SHP77 treated with DMSO at 0.1 percent for 48 hours (cell line): ENCODE measurements at regions not wholly inside any gene's neighbourhood (a gene's known extent, or its start where the extent isn't known, plus 50 kb on each side); places are given as distances from the start of the nearest gene placed in this dataset.
"Not testable (repeated sequence)": the region's sequence is repeated elsewhere in the genome, so short reads cannot be mapped to it uniquely, and the experiment has no call there.

Source experiments
- DNase-seq: peaks from one replicate; lab custom pipeline; 2025; lab: John Stamatoyannopoulos, UW

DNA sequence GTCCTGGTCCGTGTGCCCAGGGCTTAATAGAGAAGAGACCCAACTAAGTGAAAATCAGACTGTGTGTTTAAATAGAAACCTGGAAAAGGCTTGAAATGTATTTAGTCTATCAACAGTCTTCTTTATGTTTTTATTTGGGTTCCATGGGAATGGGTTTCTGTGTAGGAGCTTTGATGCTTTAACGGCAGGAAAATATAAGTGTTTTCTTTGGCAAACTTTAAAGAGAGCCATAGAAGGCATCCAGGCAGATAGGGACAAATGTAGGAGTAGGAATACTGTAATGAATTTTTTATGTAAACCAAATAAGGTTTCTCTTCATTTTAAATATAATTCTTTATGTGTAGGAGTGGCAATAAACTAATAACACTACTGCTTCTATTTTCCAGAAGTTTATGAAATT, 989.0 kb downstream of the GATA3 start:
- no peak for DNase-seq

GRCh38 chr10:9045311-9045710, 990.8 kb downstream of the GATA3 start:
- no peak for DNase-seq

GRCh38 chr10:9051328-9051974, 997.0 kb downstream of the GATA3 start:
- no peak for DNase-seq

DNA sequence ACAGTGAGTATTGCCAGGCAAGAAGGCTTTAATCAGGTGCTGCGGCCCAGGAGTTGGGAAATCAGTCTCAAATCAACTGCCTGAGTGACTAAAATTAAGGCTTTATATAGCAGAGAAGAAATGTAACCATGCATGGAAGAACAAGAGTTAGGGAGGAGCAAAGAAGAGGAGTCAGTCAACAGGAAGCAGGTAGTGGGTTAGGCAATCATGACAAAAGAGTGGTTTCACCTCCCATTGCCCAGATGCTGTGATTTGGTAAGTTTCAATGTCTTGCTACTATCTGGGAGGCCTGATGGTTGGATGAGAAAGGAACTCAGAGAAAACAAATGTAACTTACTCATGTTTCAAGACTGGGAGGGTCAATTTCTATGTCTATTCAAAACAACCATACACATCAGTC, 998.3 kb downstream of the GATA3 start:
- DNase-seq = no peak

DNA sequence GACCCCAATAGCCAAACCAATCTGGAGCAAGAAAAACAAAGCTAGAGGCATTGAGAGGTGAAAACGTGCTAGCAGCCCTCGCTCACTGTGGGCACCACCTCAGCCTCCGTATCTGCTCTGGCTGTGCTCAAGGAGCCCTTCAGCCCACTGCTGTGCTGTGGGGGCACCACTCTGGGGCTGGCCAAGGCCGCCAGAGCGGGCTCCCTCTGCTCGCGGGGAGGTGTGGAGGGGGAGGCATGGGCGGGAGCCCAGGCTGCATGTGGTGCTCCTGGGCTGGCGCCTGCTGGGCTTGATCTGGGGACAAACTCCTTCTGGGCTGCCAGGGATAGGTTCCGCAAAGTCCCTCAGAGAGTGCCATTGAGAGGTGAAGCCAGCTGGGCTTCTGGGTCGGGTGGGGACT, 1002.0 kb downstream of the GATA3 start:
- DNase-seq = no peak

GRCh38 chr10:9057293-9057692, 1002.8 kb downstream of the GATA3 start:
- not testable (repeated sequence) for DNase-seq

- DNase-seq = no peak
Measured at GRCh38 chr10:9060314-9060713, 1005.8 kb downstream of the GATA3 start.

GRCh38 chr10:9061871-9062270, 1007.4 kb downstream of the GATA3 start:
- no peak for DNase-seq

DNA sequence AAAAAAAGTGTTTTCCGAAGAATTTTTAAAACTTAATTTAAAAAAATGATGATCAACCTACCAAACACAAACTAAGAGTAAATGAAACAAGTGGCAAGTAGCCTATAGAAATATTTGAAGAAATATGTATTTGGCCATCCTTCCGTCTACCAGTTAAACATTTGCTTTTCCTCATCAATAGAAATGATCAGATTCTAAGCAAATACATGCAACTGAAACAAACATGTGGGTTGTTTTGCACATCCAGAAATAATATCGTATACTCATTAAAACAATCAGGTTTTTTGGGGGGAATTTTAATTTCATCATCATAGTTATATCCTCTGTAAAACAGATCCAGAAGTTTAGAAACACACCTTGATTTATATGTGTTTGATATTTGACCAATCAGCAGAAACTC, 1011.7 kb downstream of the GATA3 start:
- no peak for DNase-seq

GRCh38 chr10:9068003-9068402, 1013.5 kb downstream of the GATA3 start:
- DNase-seq = no peak

GRCh38 chr10:9069136-9069535, 1014.6 kb downstream of the GATA3 start:
- DNase-seq = no peak

- DNase-seq = no peak
Measured at GRCh38 chr10:9075420-9075819, 1020.9 kb downstream of the GATA3 start.

DNA sequence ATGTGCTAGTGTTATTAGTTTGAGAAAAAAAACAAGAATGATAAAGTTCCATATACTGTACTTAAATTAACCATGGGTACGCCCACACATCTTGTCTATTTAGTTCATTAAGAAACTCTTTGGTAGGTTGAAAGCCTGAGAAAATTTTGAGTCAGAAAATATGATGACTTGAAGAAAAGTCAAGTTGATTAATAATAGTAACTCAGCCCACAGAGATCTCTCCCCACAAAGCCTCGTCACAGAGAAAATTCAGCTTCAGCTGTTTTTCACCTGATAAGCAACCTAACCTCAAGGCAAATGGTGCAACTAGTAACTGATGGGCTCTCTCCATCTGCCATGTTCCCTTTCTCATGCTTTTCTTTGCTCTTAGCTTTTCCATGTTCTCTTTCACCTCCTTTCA, 1021.6 kb downstream of the GATA3 start:
- DNase-seq = no peak

GRCh38 chr10:9081253-9081652, 1026.8 kb downstream of the GATA3 start:
- DNase-seq = no peak

DNA sequence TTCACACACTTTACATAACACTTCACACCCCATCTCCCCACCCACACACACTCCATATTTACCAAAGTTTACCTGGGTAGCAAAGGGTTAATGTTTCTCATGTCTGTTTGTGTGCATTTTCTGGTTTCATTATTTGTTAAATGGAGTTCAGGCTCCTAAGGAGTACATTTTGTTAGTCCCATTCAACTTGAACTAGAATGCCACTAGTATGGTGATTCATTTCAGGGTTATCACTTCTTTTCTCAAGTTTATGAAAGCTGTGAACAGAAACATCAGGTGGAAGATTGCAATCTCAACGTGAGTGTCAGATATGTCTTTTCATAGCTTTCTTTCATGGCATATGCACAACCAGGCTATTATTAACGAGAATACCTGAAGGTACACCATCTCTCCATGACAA, 1027.5 kb downstream of the GATA3 start:
- no peak for DNase-seq

DNA sequence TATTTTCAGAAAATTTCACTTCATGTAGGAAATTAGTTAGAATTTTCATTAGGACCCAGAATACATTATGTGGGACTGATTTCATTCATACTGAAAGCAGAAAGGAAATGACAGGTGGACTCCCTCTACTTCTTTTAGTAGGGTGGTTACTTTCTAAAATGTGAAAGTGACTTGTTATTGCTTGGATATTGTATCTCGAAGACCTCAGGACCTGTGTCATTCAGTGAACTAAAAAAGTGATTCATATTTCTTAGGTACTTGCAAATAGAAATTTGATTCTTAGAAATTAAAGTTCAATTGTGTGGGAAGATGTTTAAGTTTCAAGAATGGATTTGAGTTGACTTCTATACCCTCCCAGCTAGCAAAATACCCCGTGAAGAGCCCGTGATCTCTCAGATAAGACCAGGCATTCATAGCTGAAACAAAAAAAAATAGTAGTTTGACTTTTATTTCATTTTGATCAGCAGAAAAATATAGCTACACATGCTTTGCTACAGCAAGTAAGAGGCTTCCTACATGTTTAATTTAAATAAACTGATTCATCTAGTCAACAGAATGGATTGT, 1037.1 kb downstream of the GATA3 start:
- DNase-seq = no peak

- DNase-seq = no peak
Measured at GRCh38 chr10:9096288-9096687, 1041.8 kb downstream of the GATA3 start.

DNA sequence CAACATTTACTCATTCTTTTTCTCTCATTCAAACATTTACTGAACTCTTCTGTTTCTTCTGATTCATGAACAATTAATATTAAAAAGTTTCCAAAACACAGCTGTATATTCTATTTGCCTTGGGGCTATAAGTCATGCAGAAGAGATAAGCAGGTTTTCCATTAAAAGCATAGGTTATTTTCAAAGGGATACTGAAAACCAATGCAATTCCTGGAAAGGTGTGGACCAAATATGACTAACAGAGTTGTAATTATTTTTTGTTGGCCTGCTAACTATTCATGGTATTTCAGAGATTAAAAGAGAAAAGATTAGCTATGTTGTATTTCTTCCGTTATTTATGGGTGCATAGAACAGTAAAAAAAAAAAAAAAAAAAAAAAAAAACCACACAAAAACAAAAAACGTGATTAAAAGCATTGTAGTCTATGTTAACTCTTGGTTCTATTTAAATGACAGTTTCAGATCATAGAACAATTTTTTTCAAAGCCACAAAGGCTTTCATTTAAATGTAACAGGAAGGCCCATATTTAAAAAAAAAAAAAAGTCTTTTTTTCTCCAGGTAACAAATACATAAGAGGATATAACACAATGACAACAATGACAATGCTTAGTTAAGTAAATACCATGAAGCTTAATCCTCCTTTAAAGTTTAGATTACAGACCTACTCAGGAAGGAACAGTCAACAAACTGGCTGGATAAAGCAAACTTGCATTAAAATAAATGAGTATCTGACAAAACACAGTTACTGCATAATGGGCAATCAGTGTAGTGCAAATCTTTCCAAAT, 1042.9 kb downstream of the GATA3 start:
- DNase-seq = no peak

DNA sequence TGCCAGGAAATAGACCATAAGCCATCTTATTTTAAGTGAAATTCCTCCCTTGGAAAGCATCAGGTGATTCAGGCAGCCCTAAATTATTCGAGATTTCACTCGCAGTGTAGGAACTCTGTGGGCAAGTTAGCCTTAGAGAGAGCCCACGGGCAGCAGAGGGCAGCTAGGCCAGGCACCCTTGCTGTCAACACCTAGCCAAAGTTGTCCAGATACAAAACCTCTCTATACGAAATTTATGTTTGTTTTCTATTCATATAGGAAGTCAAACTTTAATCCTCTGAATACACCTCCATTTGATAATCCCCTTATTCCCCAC, 1043.5 kb downstream of the GATA3 start:
- DNase-seq = no peak

DNA sequence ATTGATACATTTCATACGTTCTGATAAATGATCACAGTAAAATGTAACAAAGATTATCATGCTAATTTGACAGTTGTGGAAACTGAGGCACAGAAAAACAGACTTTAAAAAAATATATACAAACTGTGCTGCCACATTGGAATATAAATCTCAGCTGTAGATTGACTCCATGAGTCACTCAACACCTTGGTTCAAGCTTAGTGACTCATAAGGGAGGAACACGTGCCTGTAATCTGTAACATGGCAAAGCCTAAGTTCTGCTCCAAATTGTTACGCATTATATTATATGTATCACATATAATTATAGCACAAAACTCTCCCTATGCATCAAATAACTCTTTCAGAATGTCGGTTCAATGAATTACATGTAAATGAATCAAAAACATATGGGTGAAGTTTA, 1047.5 kb downstream of the GATA3 start:
- no peak for DNase-seq

DNA sequence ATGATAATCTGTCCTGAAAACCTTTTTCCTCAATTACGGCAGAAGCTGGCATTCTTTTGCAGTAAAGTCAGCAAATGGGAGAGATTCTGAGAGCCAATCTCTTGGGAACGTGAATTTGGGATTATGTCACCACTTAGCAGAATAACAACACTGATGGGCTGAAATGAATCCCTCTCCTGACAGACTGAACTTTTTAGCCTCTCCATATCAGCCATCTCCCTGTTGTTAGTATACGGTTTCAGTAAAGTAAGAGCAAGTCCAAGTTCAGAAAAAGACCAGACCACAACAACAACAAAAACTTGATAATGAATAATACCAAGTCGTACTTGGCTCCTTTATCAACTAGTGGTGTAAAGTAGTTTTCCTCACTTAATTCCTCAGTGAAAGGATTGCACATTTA, 1048.8 kb downstream of the GATA3 start:
- DNase-seq = no peak

- DNase-seq = no peak
Measured at GRCh38 chr10:9111976-9112375, 1057.5 kb downstream of the GATA3 start.

- DNase-seq = no peak
Measured at GRCh38 chr10:9126728-9127127, 1072.2 kb downstream of the GATA3 start.

- no peak for DNase-seq
Measured at GRCh38 chr10:9137368-9137767, 1082.9 kb downstream of the GATA3 start.
